NCI-H2029 treated with DMSO at 0.1 percent for 48 hours (cell line): ENCODE measurements at regions not wholly inside any gene's neighbourhood (a gene's known extent, or its start where the extent isn't known, plus 50 kb on each side); places are given as distances from the start of the nearest gene placed in this dataset.

Experiments
- DNase-seq: peaks from one replicate; lab custom pipeline; 2025; lab: John Stamatoyannopoulos, UW

DNA sequence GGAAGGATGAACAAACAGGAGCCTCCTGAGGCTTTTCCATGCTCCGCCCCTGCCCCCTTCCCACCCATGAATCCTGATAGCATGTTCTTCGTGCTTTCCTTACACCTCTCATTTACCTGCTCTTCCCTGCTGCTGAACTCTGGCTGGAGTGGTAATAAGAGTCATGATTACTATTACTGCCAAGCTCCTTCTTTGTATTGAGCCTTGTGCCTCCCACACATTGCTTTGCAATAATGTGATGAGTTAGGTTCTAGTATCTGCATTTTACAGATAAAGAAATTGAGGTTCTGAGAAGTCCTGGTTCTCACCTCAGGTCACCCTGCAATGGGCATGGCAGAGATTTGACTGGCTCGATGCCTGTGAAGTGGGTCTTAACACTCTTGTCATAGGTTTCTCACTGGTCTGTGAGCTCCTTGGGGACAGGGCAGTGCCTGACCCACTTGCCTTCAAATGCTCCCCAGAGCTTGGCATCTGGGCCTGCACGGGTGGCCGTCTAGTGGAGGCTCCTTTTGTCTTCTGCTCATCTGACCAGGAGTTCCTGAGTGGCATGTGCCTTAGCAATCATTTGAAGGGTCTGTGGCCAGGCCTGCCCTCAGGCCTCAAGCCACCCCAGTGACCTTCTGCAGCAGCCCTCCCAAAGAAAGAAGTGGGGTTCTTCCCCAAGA lies 309.2 kb upstream of the ZMIZ1 start:
- no peak for DNase-seq

GRCh38 chr10:78760463-78761310 lies 308.1 kb upstream of the ZMIZ1 start:
- DNase-seq = no peak

DNA sequence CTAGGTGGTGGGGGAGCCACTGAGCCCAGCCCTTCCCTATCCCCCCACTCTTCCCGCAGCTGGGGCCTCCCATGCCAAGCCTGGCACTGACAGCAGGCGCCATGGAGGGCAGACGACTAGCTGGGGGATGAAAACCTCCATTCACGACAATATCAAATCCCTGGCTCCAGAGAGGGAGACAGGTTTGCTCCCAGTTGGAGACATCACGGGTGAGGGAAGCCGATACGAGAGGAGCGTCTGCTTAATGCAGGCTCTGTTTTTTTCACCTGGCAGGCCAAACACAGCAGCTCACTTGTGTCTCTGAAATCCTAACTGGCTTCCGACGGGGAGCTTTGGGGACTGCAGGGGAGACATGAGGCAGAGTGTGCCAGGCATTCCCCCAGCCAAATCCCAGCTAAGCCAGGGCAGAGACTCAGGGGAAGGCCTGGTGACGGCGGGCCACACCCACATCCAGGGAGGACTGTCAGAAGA lies 307.4 kb upstream of the ZMIZ1 start:
- DNase-seq = no peak

DNA sequence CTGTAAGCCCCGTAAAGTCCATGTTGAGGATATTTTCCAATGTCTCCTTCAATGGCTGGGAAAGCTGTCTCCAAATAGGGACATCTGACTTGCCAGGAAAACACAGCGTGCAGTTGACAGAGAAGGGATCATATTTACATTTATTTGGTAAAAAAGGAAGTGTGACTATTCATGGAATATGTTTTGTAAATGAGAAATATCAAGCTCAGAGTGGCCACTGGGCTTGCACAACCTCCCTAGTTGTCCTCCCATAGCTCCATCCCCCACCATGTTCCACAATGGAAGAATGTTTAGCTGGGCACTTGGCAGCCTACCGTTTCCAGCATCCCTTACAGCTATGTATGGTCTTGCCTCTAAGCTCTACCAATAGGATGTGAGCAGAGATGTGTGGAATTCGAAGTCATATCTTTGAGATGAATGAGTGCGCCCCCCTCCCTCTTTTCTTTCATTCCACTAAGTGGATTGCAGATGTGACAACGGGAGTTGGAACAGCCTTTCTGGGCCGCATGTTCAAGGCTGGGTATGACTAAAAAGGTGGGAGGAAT lies 306.6 kb upstream of the ZMIZ1 start:
- no peak for DNase-seq

DNA sequence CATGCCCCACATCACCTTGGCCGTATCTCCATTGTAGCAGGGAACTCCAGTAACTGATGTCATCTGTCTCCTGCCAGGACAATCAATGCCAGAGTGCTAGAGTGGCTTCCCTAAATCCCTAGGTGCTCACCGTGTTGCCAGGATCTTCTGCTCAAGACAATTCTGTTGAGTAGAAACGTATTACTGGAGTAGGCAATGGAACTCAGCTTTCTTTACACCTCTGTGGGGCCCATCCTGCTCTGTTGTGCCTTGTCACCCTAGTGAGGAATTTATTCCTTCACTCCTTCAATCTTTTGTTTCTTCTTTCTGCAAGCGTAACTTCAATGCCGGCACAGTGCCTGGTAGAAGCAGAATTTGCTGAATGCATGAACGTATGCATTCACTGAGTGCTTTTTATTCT lies 305.5 kb upstream of the ZMIZ1 start:
- no peak for DNase-seq

DNA sequence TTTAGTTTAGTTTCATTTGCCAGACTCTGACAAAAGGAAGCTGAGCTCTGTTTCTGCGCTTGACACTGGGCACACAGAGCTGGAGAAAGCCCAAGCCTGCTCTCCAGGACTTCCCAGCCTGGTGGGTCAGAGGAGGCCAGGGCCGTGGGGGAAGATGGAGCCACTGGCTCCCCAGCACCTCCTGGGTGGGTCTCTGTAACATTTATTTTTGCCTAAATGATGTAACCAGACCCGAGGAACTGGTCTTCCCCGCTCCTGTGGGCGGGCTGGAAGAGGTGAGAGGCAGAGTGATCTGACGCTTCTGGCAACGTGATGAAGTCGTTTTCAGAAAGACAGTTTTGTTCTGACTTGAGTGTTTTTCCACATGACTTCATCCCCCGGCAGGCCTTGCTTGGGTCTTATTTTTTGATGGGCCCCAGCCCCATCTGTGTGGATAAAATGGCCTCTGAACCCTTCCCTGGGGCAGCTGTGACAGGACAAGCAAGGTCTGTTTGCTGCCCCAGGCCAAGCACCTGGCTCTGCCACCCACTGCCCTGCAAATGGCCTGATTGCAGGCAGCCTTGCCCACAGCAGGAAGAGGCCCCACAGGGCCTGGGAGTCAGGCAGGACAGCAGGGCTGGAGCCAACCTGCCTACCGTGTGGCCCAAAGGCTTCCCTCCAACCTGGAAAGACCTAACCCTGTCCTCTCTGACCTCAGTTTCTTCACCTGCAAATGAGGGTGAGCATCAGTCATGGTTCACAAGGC lies 304.9 kb upstream of the ZMIZ1 start:
- no peak for DNase-seq

DNA sequence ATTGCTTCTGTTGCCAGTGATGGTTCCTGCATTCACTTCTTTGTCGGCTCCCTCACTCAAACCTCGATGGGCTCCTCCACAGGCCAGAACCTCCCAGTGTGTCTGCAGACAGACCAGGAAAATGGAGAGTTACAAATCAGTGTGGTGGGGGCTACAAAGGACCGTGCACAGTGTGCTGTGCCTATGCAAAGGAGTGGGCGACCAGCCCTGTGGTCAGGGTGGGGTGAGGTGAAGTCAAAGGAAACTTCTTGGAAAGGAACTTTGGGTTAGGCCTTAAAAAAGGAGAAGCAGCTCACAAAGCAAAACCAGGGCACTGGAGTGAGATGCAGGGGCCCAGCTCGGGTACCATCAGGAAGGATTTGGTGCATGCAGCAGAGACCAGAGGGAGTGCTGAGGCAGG lies 304.3 kb upstream of the ZMIZ1 start:
- DNase-seq = no peak

DNA sequence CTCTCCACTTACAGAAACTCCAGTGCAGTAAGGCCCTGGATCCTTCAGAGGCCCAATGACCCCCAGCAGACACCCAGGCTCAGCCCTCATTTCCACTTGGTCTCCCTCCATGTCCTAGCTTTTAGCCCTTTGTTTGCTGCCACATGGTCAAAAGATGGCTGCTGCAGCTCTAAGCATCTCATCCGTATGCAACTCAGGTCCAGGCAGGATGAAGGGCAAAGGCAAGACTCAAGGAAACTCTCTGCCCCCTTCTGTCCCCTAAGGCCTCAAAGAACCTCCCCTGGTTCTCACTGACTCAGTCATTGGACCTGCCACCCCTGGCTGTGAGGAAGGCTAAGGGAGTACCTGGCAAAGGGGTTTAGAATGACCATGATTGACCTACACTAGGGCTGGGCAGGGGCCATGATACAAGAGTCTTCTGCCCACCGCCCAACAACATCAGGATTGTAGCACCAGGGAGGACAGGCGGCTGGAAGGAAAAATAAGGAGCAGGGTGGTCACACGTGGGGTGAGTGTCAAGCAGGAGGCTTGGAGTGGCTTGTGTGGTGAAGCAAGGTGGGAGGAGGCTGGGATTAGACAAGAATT lies 303.8 kb upstream of the ZMIZ1 start:
- DNase-seq = no peak

GRCh38 chr10:78765726-78766335 lies 302.9 kb upstream of the ZMIZ1 start:
- no peak for DNase-seq

DNA sequence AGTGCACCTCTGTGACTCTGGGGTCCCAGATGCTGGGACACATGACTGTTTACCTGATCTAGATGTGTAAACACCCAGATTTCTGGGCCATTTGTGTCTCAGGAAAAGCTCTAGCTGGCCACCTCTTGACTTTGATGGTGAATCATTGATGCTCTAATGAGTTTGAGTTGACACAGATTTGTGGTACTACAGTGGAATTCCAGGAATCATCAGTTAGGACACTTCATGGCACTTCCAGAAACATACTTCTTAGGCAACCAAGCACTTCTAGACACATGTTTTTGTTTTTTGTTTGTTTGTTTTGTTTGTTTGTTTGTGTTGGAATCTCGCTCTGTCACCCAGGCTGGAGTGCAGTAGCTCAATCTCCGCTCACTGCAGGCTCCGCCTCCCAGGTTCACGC lies 302.2 kb upstream of the ZMIZ1 start:
- DNase-seq = no peak

GRCh38 chr10:78768041-78768835 lies 300.5 kb upstream of the ZMIZ1 start:
- DNase-seq = no peak

GRCh38 chr10:78768876-78769275 lies 299.9 kb upstream of the ZMIZ1 start:
- DNase-seq = no peak

- no peak for DNase-seq
These were observed 299.2 kb upstream of the ZMIZ1 start for GRCh38 chr10:78769526-78769925.

GRCh38 chr10:78770167-78771090 lies 298.3 kb upstream of the ZMIZ1 start:
- no peak for DNase-seq

DNA sequence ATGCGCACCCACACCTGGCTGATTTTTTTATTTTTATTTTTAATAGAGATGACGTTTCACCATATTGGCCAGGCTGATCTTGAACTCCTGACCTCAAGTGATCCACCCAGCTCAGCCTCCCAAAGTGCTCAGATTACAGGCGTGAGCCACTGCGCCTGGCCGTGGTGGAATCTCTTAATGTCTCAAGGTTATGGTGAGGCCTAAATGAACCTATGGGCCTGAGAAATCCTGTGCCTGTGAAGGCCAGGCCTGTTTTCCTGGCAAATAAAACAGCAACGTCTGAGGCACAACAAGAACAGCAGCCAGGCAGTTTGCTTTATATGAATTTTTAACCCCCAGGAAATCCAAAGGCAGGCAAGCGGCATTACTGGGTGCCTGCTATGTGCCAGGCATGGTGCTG lies 297.5 kb upstream of the ZMIZ1 start:
- DNase-seq = no peak

- no peak for DNase-seq
These were observed 296.8 kb upstream of the ZMIZ1 start for GRCh38 chr10:78771808-78772455.

DNA sequence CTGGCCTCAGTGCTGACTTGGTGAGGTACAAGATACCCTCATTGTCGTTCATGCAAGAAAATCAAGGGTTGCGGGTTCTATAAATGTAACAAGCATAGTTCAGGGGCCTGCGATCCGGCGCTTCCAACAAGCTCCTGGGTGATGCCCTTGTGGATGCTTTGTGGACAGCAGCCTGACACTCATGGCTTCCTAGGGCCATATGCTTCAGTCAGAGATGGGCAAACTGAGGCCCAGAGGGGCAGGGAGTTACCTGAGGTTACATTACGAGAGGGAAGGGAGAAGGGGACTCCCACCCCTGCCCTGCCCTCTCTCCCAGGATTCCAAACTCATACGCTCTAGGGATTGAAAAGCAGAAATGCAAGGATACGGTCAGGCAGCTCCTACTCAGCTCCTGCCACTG lies 296.3 kb upstream of the ZMIZ1 start:
- no peak for DNase-seq

GRCh38 chr10:78772986-78773530 lies 295.7 kb upstream of the ZMIZ1 start:
- no peak for DNase-seq

- DNase-seq = no peak
These were observed 294.2 kb upstream of the ZMIZ1 start for GRCh38 chr10:78774614-78774998.
